SK-N-SH treated with all-trans-retinoic acid at 6 μM for 48 hours (cell line): ENCODE measurements at regions not wholly inside any gene's neighbourhood (a gene's known extent, or its start where the extent isn't known, plus 50 kb on each side); places are given as distances from the start of the nearest gene placed in this dataset.

Source experiments
- GLIS3 ChIP-seq: fragments of 250-450 bp; sonication (Bioruptor Pico); IDR thresholded peaks from 2 replicates; pipeline ENCODE4 v1.5.0; 2020; ENCODE audit warnings: mild to moderate bottlenecking, moderate library complexity
- RARB ChIP-seq: fragments of 250-450 bp; sonication (Bioruptor Pico); IDR thresholded peaks from 2 replicates; pipeline ENCODE4 v1.8.0; 2021; ENCODE audit warnings: mild to moderate bottlenecking, moderate library complexity
- SNAI2 ChIP-seq: fragments of 250-450 bp; sonication (Bioruptor Pico); IDR thresholded peaks from 2 replicates; pipeline ENCODE4 v1.5.0; 2020; ENCODE audit warnings: mild to moderate bottlenecking, moderate library complexity
- ZFP30 ChIP-seq: fragments of 450-650 bp; formaldehyde crosslinking; IDR thresholded peaks from 2 replicates; pipeline ENCODE4 v1.5.0; 2022; ENCODE audit warnings: mild to moderate bottlenecking, moderate library complexity
- TF ChIP-seq, protein P1 (sequence below): fragments of 250-450 bp; sonication (Bioruptor Pico); IDR thresholded peaks from 2 replicates; pipeline ENCODE4 v1.8.0; 2020; ENCODE audit warnings: mild to moderate bottlenecking, moderate library complexity, borderline replicate concordance

GRCh38 chr3:41148901-41149300, 50.4 kb upstream of the CTNNB1 start:
- TF ChIP-seq RARB (CRISPR knock-in tag) (no peak), GLIS3 (CRISPR knock-in tag) (no peak), SNAI2 (no peak), ZFP30 (no peak)
- TF ChIP-seq, protein P1, sequence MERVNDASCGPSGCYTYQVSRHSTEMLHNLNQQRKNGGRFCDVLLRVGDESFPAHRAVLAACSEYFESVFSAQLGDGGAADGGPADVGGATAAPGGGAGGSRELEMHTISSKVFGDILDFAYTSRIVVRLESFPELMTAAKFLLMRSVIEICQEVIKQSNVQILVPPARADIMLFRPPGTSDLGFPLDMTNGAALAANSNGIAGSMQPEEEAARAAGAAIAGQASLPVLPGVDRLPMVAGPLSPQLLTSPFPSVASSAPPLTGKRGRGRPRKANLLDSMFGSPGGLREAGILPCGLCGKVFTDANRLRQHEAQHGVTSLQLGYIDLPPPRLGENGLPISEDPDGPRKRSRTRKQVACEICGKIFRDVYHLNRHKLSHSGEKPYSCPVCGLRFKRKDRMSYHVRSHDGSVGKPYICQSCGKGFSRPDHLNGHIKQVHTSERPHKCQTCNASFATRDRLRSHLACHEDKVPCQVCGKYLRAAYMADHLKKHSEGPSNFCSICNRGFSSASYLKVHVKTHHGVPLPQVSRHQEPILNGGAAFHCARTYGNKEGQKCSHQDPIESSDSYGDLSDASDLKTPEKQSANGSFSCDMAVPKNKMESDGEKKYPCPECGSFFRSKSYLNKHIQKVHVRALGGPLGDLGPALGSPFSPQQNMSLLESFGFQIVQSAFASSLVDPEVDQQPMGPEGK (CRISPR knock-in tag) = no peak
